SK-N-SH (cell line): ENCODE measurements at regions not wholly inside any gene's neighbourhood (a gene's known extent, or its start where the extent isn't known, plus 50 kb on each side); places are given as distances from the start of the nearest gene placed in this dataset.

Experiments
- CTCF ChIA-PET: fragments of 300-600, 350-600 bp; formaldehyde crosslinking; extraction: SDS; loops from one replicate; lab custom pipeline; 2021; lab: Yijun Ruan, JAX
- POLR2A ChIA-PET: fragments of 350-600 bp; sonication (Branson Sonifier 250); formaldehyde crosslinking; extraction: SDS; loops from one replicate; lab custom pipeline; 2020; ENCODE audit warnings: antibody characterized with exemption, inconsistent platforms; lab: Yijun Ruan, JAX
- DNase-seq: peaks from one replicate; pipeline ENCODE4 v3.0.0; 2012
- H2AFZ ChIP-seq: fragments of 200-600 bp; sonication (generic); 2 replicates; pipeline ENCODE4 v1.8.1; 2016; ENCODE audit warnings: antibody characterized with exemption, mild to moderate bottlenecking, low read depth
- H3F3A ChIP-seq: fragments of 200-600 bp; sonication (generic); replicated peaks from 2 replicates; pipeline ENCODE3; 2016; ENCODE audit warnings: antibody characterized with exemption, mild to moderate bottlenecking; ENCODE audit not compliant: insufficient read depth
- H3K27ac ChIP-seq, 2 experiments: fragments of 200-500 bp in 1 of 2; fragments of 200-600 bp in 1 of 2; sonication (Bioruptor generic) in 1 of 2; sonication (generic), shearing (Covaris generic) in 1 of 2; 2 replicates each; pipeline versions ENCODE4 v1.5.1 to v1.6.1; 2014 to 2016; ENCODE audit warnings: low read depth in 2 of 2, inconsistent platforms in 1 of 2, low read length in 1 of 2, mild to moderate bottlenecking in 1 of 2, mixed read lengths in 1 of 2
- H3K27me3 ChIP-seq: fragments of 200-600 bp; sonication (generic), shearing (Covaris generic); 2 replicates; pipeline ENCODE4 v1.6.1; 2016; ENCODE audit warnings: mixed run types; ENCODE audit not compliant: insufficient read depth
- H3K36me3 ChIP-seq, 2 experiments: fragments of 200-500 bp in 1 of 2; fragments of 200-600 bp in 1 of 2; sonication (Bioruptor generic) in 1 of 2; sonication (generic) in 1 of 2; replicated peaks in 1 of 2; 2 replicates each; pipeline versions ENCODE3 to v1.5.1; 2014 to 2016; ENCODE audit warnings: low read length in 1 of 2, mild to moderate bottlenecking in 1 of 2; ENCODE audit not compliant: insufficient read depth in 2 of 2, control insufficient read depth in 1 of 2
- H3K4me1 ChIP-seq, 2 experiments: fragments of 200-500 bp in 1 of 2; fragments of 200-600 bp in 1 of 2; sonication (Bioruptor generic) in 1 of 2; sonication (generic), shearing (Covaris generic) in 1 of 2; 2 replicates each; pipeline versions ENCODE4 v1.5.1 to v1.6.1; 2014 to 2016; ENCODE audit warnings: low read depth in 1 of 2, low read length in 1 of 2, mixed run types in 1 of 2; ENCODE audit not compliant: insufficient read depth in 2 of 2, control insufficient read depth in 1 of 2
- H3K4me2 ChIP-seq: fragments of 200-600 bp; sonication (generic), shearing (Covaris generic); 2 replicates; pipeline ENCODE4 v1.6.1; 2017; ENCODE audit warnings: mixed run types
- H3K4me3 ChIP-seq, 2 experiments: fragments of 200-500 bp in 1 of 2; fragments of 200-600 bp in 1 of 2; sonication (Bioruptor generic) in 1 of 2; sonication (generic), shearing (Covaris generic) in 1 of 2; 2 replicates each; pipeline versions ENCODE4 v1.5.1 to v1.8.1; 2014 to 2016; ENCODE audit warnings: low read depth in 2 of 2, inconsistent platforms in 1 of 2, low read length in 1 of 2, mild to moderate bottlenecking in 1 of 2, mixed read lengths in 1 of 2, moderate library complexity in 1 of 2
- H3K79me2 ChIP-seq: fragments of 200-600 bp; sonication (generic); 2 replicates; pipeline ENCODE4 v1.8.1; 2017; ENCODE audit warnings: mild to moderate bottlenecking; ENCODE audit not compliant: insufficient read depth
- H3K9ac ChIP-seq: fragments of 200-600 bp; sonication (generic); 2 replicates; pipeline ENCODE4 v1.6.1; 2017; ENCODE audit warnings: mixed run types
- H3K9me2 ChIP-seq: fragments of 200-600 bp; sonication (generic); 2 replicates; pipeline ENCODE4 v1.6.1; 2017; ENCODE audit warnings: mixed run types
- H3K9me3 ChIP-seq: fragments of 200-600 bp; sonication (generic); 2 replicates; pipeline ENCODE4 v1.6.1; 2017; ENCODE audit warnings: mixed run types, mild to moderate bottlenecking, moderate library complexity
- H4K20me1 ChIP-seq: fragments of 200-600 bp; sonication (generic); 2 replicates; pipeline ENCODE4 v1.6.1; 2017; ENCODE audit warnings: mild to moderate bottlenecking, mixed run types; ENCODE audit not compliant: insufficient read depth
- EP300 ChIP-seq, 2 experiments: IDR thresholded peaks; 2 replicates each; pipeline versions ENCODE4 v1.4.0 to v1.6.1; 2012; ENCODE audit warnings: borderline replicate concordance in 1 of 2, low read depth in 1 of 2, low read length in 1 of 2
- EZH2phosphoT487 ChIP-seq: fragments of 200-600 bp; sonication (generic); IDR thresholded peaks from 2 replicates; pipeline ENCODE4 v1.6.1; 2017; ENCODE audit warnings: low read depth, mixed run types, mild to moderate bottlenecking, antibody characterized with exemption, moderate library complexity, borderline replicate concordance
- GABPA ChIP-seq: IDR thresholded peaks from 2 replicates; pipeline ENCODE4 v1.4.0; 2012; ENCODE audit warnings: low read depth, mild to moderate bottlenecking
- GATA2 ChIP-seq: sonication (generic); formaldehyde crosslinking; IDR thresholded peaks from 2 replicates; pipeline ENCODE4 v1.5.0; 2020; ENCODE audit warnings: mild to moderate bottlenecking, missing genetic modification reagents
- NFIC ChIP-seq: IDR thresholded peaks from 2 replicates; pipeline ENCODE4 v1.4.0; 2012; ENCODE audit warnings: borderline replicate concordance
- NRF1 ChIP-seq: IDR thresholded peaks from 2 replicates; pipeline ENCODE4 v1.6.1; 2012; ENCODE audit warnings: low read depth, mild to moderate bottlenecking, low read length
- POLR2AphosphoS5 ChIP-seq: IDR thresholded peaks from 2 replicates; pipeline ENCODE4 v1.6.1; 2012; ENCODE audit warnings: low read depth, low read length
- RAD21 ChIP-seq: IDR thresholded peaks from 2 replicates; pipeline ENCODE4 v1.6.1; 2012; ENCODE audit warnings: mild to moderate bottlenecking, low read length
- RCOR1 ChIP-seq: fragments of 150-350 bp; IDR thresholded peaks from 2 replicates; pipeline ENCODE4 v1.6.1; 2017; ENCODE audit warnings: antibody characterized with exemption, low read length
- RXRA ChIP-seq: IDR thresholded peaks from 2 replicates; pipeline ENCODE4 v1.4.0; 2012; ENCODE audit warnings: low read depth, mild to moderate bottlenecking, borderline replicate concordance
- SIN3A ChIP-seq: IDR thresholded peaks from 2 replicates; pipeline ENCODE4 v1.6.1; 2012; ENCODE audit warnings: low read depth, mild to moderate bottlenecking, low read length, moderate library complexity, borderline replicate concordance
- SMC3 ChIP-seq: IDR thresholded peaks from 2 replicates; pipeline ENCODE4 v1.6.1; 2012; ENCODE audit warnings: low read depth, low read length, improper control_type of control experiment
- TAF1 ChIP-seq: IDR thresholded peaks from 2 replicates; pipeline ENCODE4 v1.6.1; 2012; ENCODE audit warnings: low read depth, mild to moderate bottlenecking, low read length, moderate library complexity, borderline replicate concordance
- TCF12 ChIP-seq: IDR thresholded peaks from 2 replicates; pipeline ENCODE4 v1.4.0; 2012
- WGBS: methylation state at CpG from one replicate; pipeline ENCODE4 v1.1.6; 2017; ENCODE audit warnings: low lambda C conversion rate; 5-methylcytosine and 5-hydroxymethylcytosine counted together
- TF ChIP-seq, protein P1 (sequence below): IDR thresholded peaks from 2 replicates; pipeline ENCODE4 v1.4.0; 2012; ENCODE audit warnings: low read depth, borderline replicate concordance
- TF ChIP-seq, protein P2 (sequence below): fragments of 150-350 bp; IDR thresholded peaks from 2 replicates; pipeline ENCODE4 v1.6.1; 2016; ENCODE audit warnings: mild to moderate bottlenecking, low read depth, low read length
- TF ChIP-seq, protein P3 (sequence below): fragments of 200-600 bp; sonication (generic); IDR thresholded peaks from 2 replicates; pipeline ENCODE4 v1.6.1; 2017; ENCODE audit warnings: antibody characterized with exemption, mild to moderate bottlenecking, moderate library complexity
- TF ChIP-seq, protein P4 (sequence below): IDR thresholded peaks from 2 replicates; pipeline ENCODE4; 2012
- TF ChIP-seq, protein P5 (sequence below): fragments of 150-350 bp; IDR thresholded peaks from 2 replicates; pipeline ENCODE4 v1.6.1; 2017; ENCODE audit warnings: antibody characterized with exemption, low read length, low read depth, borderline replicate concordance

- Histone ChIP-seq H4K20me1 (no peaks in the 10 kb centered on the region), H3K4me1 (no peaks in the 10 kb centered on the region), H3K9me3 (no peaks in the 10 kb centered on the region), H3K9me2 (no peaks in the 10 kb centered on the region), H3K9ac (no peak overlapping the region), H2AFZ (no peak overlapping the region), H3K79me2 (no peaks in the 10 kb centered on the region), H3F3A (no peaks in the 10 kb centered on the region), H3K36me3 (no peaks in the 10 kb centered on the region), H3K27ac (no peak overlapping the region), H3K27me3 (no peaks in the 10 kb centered on the region; the same call in 1 of the 2 replicates), H3K4me3 (no peak overlapping the region), H3K4me2 (no peak overlapping the region)
- no peak for TF ChIP-seq POLR2AphosphoS5
- TF ChIP-seq, protein P1, sequence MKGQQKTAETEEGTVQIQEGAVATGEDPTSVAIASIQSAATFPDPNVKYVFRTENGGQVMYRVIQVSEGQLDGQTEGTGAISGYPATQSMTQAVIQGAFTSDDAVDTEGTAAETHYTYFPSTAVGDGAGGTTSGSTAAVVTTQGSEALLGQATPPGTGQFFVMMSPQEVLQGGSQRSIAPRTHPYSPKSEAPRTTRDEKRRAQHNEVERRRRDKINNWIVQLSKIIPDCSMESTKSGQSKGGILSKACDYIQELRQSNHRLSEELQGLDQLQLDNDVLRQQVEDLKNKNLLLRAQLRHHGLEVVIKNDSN = no peak
- no peak for TF ChIP-seq RAD21
- TF ChIP-seq GATA2 (CRISPR knock-in tag) = no peak
- no peak for TF ChIP-seq TAF1
- TF ChIP-seq RCOR1 = no peak
- TF ChIP-seq, protein P2, sequence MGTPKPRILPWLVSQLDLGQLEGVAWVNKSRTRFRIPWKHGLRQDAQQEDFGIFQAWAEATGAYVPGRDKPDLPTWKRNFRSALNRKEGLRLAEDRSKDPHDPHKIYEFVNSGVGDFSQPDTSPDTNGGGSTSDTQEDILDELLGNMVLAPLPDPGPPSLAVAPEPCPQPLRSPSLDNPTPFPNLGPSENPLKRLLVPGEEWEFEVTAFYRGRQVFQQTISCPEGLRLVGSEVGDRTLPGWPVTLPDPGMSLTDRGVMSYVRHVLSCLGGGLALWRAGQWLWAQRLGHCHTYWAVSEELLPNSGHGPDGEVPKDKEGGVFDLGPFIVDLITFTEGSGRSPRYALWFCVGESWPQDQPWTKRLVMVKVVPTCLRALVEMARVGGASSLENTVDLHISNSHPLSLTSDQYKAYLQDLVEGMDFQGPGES = no peak
- no peak for TF ChIP-seq RXRA
- TF ChIP-seq GABPA = no peak
- no peak for TF ChIP-seq NRF1
- TF ChIP-seq, protein P3, sequence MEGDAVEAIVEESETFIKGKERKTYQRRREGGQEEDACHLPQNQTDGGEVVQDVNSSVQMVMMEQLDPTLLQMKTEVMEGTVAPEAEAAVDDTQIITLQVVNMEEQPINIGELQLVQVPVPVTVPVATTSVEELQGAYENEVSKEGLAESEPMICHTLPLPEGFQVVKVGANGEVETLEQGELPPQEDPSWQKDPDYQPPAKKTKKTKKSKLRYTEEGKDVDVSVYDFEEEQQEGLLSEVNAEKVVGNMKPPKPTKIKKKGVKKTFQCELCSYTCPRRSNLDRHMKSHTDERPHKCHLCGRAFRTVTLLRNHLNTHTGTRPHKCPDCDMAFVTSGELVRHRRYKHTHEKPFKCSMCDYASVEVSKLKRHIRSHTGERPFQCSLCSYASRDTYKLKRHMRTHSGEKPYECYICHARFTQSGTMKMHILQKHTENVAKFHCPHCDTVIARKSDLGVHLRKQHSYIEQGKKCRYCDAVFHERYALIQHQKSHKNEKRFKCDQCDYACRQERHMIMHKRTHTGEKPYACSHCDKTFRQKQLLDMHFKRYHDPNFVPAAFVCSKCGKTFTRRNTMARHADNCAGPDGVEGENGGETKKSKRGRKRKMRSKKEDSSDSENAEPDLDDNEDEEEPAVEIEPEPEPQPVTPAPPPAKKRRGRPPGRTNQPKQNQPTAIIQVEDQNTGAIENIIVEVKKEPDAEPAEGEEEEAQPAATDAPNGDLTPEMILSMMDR = no peak
- TF ChIP-seq, protein P4, sequence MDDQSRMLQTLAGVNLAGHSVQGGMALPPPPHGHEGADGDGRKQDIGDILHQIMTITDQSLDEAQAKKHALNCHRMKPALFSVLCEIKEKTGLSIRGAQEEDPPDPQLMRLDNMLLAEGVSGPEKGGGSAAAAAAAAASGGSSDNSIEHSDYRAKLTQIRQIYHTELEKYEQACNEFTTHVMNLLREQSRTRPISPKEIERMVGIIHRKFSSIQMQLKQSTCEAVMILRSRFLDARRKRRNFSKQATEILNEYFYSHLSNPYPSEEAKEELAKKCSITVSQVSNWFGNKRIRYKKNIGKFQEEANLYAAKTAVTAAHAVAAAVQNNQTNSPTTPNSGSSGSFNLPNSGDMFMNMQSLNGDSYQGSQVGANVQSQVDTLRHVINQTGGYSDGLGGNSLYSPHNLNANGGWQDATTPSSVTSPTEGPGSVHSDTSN = no peak
- TF ChIP-seq SIN3A = no peak
- no peak for TF ChIP-seq TCF12
- TF ChIP-seq EZH2phosphoT487 = no peak
- no peak for TF ChIP-seq EP300 (IDR thresholded peaks at IDR 0.05; ENCODE audit: borderline replicate concordance in 1 of 2, low read depth in 1 of 2, low read length in 1 of 2)
- no peak for TF ChIP-seq NFIC
- TF ChIP-seq SMC3 = no peak
- TF ChIP-seq, protein P5, sequence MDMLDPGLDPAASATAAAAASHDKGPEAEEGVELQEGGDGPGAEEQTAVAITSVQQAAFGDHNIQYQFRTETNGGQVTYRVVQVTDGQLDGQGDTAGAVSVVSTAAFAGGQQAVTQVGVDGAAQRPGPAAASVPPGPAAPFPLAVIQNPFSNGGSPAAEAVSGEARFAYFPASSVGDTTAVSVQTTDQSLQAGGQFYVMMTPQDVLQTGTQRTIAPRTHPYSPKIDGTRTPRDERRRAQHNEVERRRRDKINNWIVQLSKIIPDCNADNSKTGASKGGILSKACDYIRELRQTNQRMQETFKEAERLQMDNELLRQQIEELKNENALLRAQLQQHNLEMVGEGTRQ = no peak
- POLR2A ChIA-PET = no interaction called here
- no peak for DNase-seq
- 52% methylated on average over 20 of the region's 20 CpGs for WGBS
- CTCF ChIA-PET = interaction anchor here (1.5 kb wide), 1 partner anchor 36 kb away, joined by 3 read pairs; no protein-coding TSS in a partner anchor
Measured at GRCh38 chr10:89829262-89829886, 128.0 kb downstream of the KIF20B start.
